Large intestine (tissue), 3 donors: ENCODE measurements at regions not wholly inside any gene's neighbourhood (a gene's known extent, or its start where the extent isn't known, plus 50 kb on each side); places are given as distances from the start of the nearest gene placed in this dataset.

ENCODE experiments used
- DNase-seq, 2 donors: peaks; one replicate each; pipeline versions ENCODE4 v3.0.0 to v3.0.0-alpha.2; 2013
- H3K27ac ChIP-seq: one replicate; pipeline ENCODE4 v1.5.1; 2013; ENCODE audit warnings: low read length
- H3K27me3 ChIP-seq: 2 replicates; pipeline ENCODE4 v1.6.1; 2013; ENCODE audit warnings: low read length; ENCODE audit not compliant: control insufficient read depth, insufficient read depth
- H3K36me3 ChIP-seq: 2 replicates; pipeline ENCODE4 v1.6.1; 2013; ENCODE audit warnings: low read length; ENCODE audit not compliant: control insufficient read depth, insufficient read depth
- H3K4me1 ChIP-seq: one replicate; pipeline ENCODE4 v1.6.1; 2013; ENCODE audit warnings: low read length; ENCODE audit not compliant: control insufficient read depth, insufficient read depth
- H3K4me3 ChIP-seq: one replicate; pipeline ENCODE4 v1.5.1; 2013; ENCODE audit warnings: low read length
- H3K9me3 ChIP-seq: one replicate; pipeline ENCODE4 v1.6.1; 2013; ENCODE audit warnings: mild to moderate bottlenecking, low read depth, low read length, moderate library complexity; ENCODE audit not compliant: control insufficient read depth
- WGBS: methylation state at CpG from one replicate; pipeline ENCODE4 v1.1.5; 2013; ENCODE audit warnings: low lambda C conversion rate; ENCODE audit not compliant: insufficient coverage; 5-methylcytosine and 5-hydroxymethylcytosine counted together

DNA sequence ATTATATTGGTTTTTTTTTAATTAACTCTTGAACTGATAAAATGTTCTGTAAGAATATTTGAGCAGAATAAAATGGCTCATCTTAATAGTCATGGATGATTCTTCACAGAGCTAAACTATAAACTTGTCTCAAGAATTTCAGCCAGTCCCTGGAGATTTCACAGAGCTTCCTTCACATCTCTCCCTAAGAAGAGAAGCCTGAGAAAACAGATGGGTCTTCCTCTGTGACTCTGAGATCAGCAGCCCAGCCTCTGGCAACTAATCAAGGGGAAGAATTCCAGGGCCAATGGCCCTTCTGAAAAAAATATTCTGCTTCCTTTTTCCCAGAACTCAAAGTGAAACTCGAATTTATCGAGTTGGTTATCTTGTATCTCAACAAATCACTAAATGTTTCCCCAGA is 122.2 kb upstream of the ITGA1 start:
- H3K4me1 ChIP-seq: peaks cover 4% of the 10 kb centered on the region
- DNase-seq: no peak
- H3K9me3 ChIP-seq: no peaks in the 10 kb centered on the region
- no peak overlapping the region for H3K27ac ChIP-seq
- no peaks in the 10 kb centered on the region for H3K36me3 ChIP-seq
- H3K4me3 ChIP-seq: no peak overlapping the region
- whole genome bisulfite sequencing: 79% methylated on average over 2 of the region's 2 CpGs
- no peaks in the 10 kb centered on the region for H3K27me3 ChIP-seq

DNA sequence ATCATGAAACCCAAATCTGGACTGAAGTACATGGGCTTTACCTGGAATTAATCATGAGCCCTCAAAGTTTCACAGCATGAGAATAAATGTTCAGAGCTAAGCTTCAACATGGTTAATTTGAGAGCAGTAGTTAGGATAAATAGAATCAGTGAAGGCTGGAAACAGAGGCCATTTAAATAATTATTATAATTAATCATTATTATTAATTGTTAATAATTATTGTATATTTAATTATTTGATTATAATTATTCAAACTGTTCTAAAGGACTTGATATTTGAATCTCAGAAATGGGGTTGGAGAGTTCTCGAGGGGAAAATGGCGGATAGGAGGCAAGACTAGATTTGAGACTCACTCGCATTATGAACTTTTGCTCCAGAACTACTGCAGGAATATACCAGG is 119.6 kb upstream of the ITGA1 start:
- Histone ChIP-seq H3K9me3 (no peaks in the 10 kb centered on the region), H3K27me3 (no peaks in the 10 kb centered on the region), H3K4me3 (no peak overlapping the region), H3K36me3 (no peaks in the 10 kb centered on the region), H3K4me1 (peaks cover 4% of the 10 kb centered on the region), H3K27ac (no peak overlapping the region)
- 100% methylated on average over 2 of the region's 3 CpGs for WGBS
- no peak for DNase-seq

DNA sequence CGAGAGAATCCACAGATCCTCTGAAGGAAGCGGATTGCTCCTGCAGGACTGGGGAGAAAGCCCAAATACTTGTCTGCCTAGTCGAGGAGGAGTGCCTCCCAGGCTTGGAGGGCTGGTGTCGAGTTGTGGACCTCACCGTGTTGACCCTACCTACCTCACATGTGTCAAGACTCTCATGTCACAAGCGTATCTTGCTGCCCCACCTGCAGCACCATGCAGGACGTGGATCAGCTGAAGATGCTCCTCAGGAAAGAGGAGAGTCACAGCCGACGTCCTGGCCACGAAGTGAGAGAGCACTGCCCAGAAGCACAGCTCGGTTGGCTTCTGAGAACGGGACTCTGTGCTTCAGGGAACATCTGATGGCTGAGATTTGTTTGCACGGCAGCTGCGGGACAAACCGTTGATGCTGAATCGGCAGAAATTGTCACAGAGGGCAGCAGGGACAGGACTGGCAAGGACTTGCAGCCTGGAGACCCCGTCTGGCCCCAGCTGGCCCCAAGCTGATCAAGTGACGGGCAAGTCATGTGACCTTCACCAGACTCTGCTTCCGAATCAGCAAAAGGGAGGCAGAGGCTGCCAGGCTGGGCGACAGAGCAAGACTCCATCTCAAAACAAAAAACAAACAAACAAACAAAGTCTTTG is 119.1 kb upstream of the ITGA1 start:
- no CpG with 5 or more reads among the region's 20 CpGs for WGBS
- H3K36me3 ChIP-seq: no peaks in the 10 kb centered on the region
- peaks cover 4% of the 10 kb centered on the region for H3K4me1 ChIP-seq
- DNase-seq: no peak
- H3K27me3 ChIP-seq: no peaks in the 10 kb centered on the region
- H3K9me3 ChIP-seq: no peaks in the 10 kb centered on the region
- H3K27ac ChIP-seq: no peak overlapping the region
- no peak overlapping the region for H3K4me3 ChIP-seq

DNA sequence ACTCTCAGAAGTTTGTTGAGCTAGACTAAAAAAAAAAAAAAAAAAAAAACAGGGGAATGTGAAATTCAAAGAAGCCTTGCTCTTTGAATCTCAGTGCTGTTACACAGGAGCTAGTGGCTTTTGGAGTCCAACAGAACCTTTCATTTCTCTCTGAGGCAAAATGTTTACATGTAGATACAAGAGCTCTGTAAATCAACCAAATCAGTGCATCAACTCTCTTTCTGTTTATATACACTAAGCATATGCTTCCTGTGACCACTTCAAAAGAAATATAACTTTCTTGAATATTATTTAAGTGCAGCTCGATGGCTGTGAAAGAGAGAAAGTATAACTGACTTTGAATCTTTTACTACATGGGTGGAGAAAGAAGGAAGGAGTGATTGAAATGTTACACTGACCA is 115.3 kb upstream of the ITGA1 start:
- Histone ChIP-seq H3K27ac (no peak overlapping the region), H3K4me1 (no peaks in the 10 kb centered on the region), H3K27me3 (no peaks in the 10 kb centered on the region), H3K36me3 (no peaks in the 10 kb centered on the region), H3K9me3 (no peaks in the 10 kb centered on the region), H3K4me3 (no peak overlapping the region)
- no CpG with 5 or more reads among the region's 1 CpG for WGBS
- DNase-seq: no peak

DNA sequence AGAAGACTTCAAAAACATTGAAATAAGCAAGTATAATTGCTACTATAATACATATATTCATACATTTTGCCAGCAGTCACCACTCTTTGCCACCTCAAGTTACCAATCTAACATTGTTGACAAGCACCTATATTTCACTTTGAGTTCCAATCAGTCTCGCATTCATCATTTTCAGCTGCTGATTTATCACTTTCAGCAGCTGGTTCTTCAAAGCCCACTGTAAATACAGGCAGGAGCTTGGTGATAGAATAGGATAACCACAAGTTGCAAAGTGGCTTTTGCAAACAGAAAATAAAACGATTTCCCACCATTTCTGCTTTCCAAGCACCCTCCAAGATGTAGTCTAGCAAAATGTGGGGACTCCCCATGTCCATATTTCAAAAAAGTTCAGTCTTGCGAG is 114.2 kb upstream of the ITGA1 start:
- 88% methylated on average over 1 of the region's 3 CpGs for WGBS
- DNase-seq: no peak
- no peak overlapping the region for H3K4me3 ChIP-seq
- no peak overlapping the region for H3K27ac ChIP-seq
- no peaks in the 10 kb centered on the region for H3K9me3 ChIP-seq
- no peaks in the 10 kb centered on the region for H3K27me3 ChIP-seq
- H3K4me1 ChIP-seq: no peaks in the 10 kb centered on the region
- H3K36me3 ChIP-seq: no peaks in the 10 kb centered on the region

DNA sequence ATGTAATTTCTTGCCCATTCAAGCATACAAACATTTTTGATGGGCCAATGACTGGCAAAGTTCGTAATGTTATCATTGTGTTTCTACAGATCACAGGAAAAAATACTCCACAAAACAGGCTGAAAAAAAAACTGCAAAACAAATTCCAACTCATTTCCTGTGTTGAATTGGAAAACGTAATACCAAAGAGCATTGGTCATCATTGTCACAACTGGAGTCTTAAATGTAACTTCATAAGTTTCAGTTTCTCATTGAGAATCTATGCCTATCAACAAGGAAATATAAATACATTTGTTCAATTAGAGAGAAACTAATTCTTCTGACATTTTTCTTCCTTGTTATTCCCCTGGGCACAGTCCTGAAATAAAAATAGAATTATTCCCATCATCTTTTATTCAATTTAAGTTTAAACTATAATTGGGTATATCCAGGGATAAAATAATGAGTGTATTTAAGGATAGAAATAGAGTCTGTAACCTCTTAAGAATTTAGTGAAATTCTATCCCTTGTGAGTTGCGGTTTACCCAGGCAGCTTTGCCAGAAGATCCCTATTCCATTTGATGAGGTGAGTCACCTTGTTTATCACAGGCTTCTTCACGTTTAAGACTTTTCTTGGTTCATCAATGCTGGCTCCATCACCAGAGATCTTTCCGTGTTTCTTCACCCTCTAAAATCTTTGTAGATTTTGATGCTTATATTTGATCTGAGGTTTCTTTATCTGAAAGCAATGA is 112.7 kb upstream of the ITGA1 start:
- Histone ChIP-seq H3K27ac (no peak overlapping the region), H3K4me3 (no peak overlapping the region), H3K36me3 (no peaks in the 10 kb centered on the region), H3K9me3 (no peaks in the 10 kb centered on the region), H3K27me3 (no peaks in the 10 kb centered on the region), H3K4me1 (no peaks in the 10 kb centered on the region)
- no peak for DNase-seq
- 100% methylated on average over 1 of the region's 5 CpGs for WGBS

DNA sequence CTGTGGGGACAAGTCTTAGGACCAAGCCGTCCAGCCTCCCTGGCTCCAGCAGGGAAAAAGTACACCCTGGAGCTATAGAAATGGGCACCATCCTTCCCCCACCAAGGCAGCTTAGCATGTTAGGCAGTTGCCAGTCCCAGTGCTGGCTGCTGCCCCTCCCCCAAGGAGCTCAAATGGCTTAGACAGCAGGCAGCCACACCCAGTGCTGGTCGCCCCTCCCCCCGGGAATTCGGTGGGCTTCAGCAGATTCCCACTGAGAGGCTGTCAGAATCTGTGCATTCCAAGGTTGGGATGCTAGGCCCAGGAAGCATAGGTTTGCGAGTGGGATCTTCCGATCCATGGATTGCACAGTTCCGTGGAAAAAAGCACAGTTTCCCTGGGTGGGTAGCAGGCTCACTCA is 105.2 kb upstream of the ITGA1 start:
- Histone ChIP-seq H3K27ac (no peak overlapping the region), H3K27me3 (no peaks in the 10 kb centered on the region), H3K36me3 (no peaks in the 10 kb centered on the region), H3K4me3 (no peak overlapping the region), H3K9me3 (no peaks in the 10 kb centered on the region), H3K4me1 (no peaks in the 10 kb centered on the region)
- no peak for DNase-seq
- WGBS: 100% methylated on average over 1 of the region's 7 CpGs

DNA sequence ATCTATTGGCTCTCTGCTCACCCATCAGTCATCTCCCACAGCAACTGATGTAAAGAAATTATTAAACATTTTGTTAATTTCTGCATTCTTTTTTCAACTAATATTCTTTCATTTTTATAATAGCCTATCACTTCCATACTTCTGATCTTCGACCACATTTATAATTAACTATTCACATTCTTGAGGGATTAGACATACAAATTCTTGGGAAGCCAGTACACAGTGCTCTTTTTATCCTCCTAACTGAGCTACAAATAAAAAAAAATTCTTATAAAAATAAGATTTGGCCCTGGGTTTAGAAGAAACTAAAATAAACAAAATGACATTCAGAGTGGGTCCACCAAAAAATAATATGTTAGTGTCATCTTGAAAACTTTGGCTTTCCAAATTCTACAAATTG is 103.7 kb upstream of the ITGA1 start:
- Histone ChIP-seq H3K9me3 (no peaks in the 10 kb centered on the region), H3K27me3 (no peaks in the 10 kb centered on the region), H3K4me1 (no peaks in the 10 kb centered on the region), H3K27ac (no peak overlapping the region), H3K4me3 (no peak overlapping the region), H3K36me3 (no peaks in the 10 kb centered on the region)
- WGBS: 44% methylated on average over 1 of the region's 1 CpG
- no peak for DNase-seq

DNA sequence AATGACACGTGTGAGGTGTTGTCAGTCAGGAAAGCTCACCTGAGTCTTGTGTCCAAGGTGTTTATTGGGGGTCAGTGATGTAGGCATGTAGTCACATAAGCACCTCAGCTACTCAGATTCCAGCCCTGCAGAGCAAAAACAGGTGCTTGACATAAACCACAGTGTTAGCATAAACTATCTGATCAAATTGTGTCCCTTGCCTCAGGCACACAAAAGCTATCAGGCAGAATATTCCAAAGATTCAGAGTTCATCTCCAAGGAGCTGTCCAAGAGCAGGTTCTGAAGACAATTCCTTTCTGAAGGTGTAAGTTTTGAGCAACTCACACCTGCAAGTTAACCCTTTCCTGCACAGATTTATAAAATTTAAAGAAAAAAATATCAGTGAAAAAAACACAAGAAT is 102.2 kb upstream of the ITGA1 start:
- no peak overlapping the region for H3K4me3 ChIP-seq
- no peaks in the 10 kb centered on the region for H3K4me1 ChIP-seq
- H3K9me3 ChIP-seq: no peaks in the 10 kb centered on the region
- DNase-seq: peak in 1 of 2 donors; percentile 65
- no CpG with 5 or more reads among the region's 1 CpG for WGBS
- H3K36me3 ChIP-seq: no peaks in the 10 kb centered on the region
- no peak overlapping the region for H3K27ac ChIP-seq
- H3K27me3 ChIP-seq: no peaks in the 10 kb centered on the region

DNA sequence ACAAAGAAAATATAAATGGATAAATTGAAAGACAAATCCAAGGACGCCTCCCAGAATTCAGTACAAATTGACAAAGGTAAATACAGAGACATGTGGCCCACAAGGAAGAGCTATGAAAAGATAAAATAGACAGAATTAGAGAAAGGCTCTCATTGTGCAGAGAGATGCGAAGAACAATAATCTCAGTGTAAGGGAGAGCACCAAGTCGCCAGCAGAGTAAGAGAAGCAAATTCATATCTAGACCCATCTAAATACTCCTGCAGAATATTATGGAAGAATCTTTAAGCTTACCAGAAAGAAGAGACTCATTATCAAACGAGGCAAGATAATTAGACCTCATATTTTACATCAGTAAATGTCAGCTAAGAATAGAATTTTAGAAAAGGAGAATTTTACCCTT is 101.7 kb upstream of the ITGA1 start:
- Histone ChIP-seq H3K4me3 (no peak overlapping the region), H3K27me3 (no peaks in the 10 kb centered on the region), H3K9me3 (no peaks in the 10 kb centered on the region), H3K27ac (no peak overlapping the region), H3K4me1 (no peaks in the 10 kb centered on the region), H3K36me3 (no peaks in the 10 kb centered on the region)
- WGBS: 100% methylated on average over 1 of the region's 4 CpGs
- no peak for DNase-seq

DNA sequence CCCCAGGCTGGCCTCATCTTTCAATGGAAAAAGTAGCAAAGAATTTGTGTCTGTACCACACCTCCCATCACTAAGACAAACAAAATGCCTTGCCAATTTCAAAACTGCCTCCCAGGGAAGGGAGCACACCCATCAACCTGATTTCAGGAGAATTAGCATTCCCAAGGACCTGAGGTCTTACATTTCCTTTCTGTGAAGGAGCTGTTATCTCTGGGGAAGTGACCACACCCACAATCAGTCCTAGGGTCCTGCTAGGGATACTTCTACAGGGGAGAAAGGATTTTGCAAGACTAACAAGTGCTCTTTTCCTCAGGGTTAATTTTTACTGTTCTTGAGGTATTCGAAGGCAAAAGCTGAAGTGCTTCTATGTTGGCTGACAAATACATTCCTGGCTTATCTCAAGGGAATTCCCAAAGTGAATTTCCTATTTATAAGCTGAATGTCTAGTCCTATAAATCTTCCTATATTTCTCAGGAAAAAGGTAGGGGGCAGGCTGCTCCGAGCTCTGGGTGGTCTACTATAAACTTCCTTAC is 97.4 kb upstream of the ITGA1 start:
- no peaks in the 10 kb centered on the region for H3K4me1 ChIP-seq
- no CpG with 5 or more reads among the region's 2 CpGs for WGBS
- no peak overlapping the region for H3K27ac ChIP-seq

More for the DNA sequence above, 97.4 kb upstream of the ITGA1 start:
- Histone ChIP-seq H3K9me3 (no peaks in the 10 kb centered on the region), H3K36me3 (no peaks in the 10 kb centered on the region), H3K27me3 (no peaks in the 10 kb centered on the region), H3K4me3 (no peak overlapping the region)
- no peak for DNase-seq
